T1000 (cell line): ENCODE measurements at regions not wholly inside any gene's neighbourhood (a gene's known extent, or its start where the extent isn't known, plus 50 kb on each side); places are given as distances from the start of the nearest gene placed in this dataset.
"Not testable (repeated sequence)": the region's sequence is repeated elsewhere in the genome, so short reads cannot be mapped to it uniquely, and the experiment has no call there.

Source experiments
- DNase-seq: peaks from one replicate; lab custom pipeline; 2025; ENCODE audit warnings: mixed read lengths; lab: John Stamatoyannopoulos, UW

DNA sequence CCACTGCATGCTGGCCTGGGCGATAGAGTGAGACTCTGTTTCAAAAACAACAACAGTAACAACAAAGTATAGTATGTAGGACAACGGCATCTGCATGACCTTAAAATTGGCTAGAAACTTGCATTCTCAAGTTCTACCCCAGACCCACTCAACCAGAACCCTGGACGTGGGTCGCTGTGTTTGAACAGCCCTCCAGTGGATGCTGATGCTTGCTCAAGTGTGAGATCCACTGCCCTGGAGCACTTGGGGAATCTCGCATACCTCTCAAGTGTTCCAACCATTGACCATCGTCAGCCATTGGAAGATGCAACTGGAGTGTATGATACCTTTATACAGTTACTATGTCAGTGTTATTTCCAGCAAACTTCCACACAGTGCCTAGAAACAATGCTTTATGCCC is 435.9 kb downstream of the DCDC2C start:
- no peak for DNase-seq

DNA sequence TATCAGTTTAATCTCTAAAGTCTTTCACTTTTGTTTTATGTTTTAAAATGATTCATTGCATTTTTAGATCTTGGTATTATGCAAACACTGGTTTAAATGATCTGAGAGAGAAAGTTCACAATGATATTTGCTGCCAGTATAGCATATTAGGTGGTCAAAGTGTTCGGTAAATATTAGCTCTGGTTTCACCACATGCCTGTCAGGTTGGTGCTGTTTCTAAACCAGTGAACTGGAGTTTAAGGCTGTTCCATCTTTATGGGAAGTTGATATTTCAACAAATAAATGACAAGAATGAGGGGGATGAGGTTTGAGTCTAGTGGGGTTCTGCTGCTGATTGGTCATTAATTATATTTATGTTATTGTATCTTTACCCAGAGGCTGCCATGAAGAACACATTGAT is 436.4 kb downstream of the DCDC2C start:
- DNase-seq, result no peak

DNA sequence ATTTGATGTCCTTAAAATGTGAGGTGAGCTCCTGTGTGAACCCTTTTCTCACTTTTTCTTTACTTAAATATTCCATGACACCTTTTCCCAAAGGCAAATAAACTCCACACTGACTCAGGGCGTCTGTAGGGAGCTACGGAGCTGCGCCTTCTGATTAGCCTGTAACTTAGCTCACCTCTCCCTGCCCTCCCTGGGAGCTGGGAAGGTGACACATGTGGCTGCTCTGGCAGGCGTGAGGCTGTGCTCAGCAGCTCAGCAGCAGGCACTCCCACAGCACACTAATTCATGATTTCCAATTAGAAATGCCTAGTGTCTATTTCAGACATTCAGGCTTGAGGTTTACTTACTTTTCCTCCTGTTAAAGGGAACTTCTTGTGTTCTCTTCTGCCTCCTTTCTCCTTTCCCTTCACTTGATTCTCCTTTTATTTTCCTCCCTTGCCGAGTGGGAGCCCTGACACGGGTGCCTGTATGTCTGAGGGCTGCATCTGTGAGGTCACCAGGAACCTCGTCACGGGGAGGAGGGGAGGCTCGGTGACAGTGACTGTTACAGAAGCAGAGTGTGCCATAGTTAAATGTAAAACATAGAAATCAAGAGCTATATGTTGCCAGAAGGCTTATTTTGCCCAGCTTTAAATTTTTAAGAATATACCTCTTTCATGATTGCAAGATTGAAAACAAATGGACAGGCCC is 437.1 kb downstream of the DCDC2C start:
- DNase-seq, result no peak

DNA sequence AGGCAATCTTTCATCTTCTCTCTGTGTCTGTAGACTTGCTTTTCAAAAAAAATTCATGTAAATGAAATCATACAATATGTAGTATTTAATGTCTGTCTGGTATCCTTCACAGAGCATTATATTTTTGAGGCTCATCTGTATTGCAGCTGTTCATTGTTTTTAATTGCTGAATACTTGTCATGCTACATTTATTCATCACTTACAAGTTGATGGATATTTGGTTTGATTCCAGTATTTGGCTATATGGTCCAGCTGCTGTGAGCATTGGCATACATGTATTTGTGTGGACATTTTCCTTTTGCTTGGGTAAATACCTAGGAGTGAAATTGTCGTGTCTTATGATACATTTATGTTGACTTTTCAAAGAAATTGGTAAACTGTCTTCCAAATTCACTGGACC is 441.4 kb downstream of the DCDC2C start:
- DNase-seq, result no peak

DNA sequence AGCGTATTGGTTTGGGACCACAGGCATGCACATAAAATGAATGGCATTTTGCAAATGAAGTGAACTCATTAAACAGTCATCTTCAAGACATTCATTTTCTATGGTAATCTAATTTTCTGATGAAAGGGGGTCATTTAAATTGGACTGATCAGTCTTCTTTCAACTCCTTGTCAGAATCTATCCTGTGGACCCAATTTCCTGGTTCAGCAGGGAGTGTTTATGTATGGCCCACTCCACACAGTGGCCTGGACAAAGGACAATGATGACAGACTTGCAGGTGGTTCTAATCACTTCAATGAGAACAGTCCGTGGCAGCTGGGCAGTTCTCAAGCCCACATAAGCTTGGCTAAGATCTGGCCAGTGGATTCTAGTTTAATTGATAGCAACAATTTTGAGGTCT is 448.1 kb downstream of the DCDC2C start:
- no peak for DNase-seq

DNA sequence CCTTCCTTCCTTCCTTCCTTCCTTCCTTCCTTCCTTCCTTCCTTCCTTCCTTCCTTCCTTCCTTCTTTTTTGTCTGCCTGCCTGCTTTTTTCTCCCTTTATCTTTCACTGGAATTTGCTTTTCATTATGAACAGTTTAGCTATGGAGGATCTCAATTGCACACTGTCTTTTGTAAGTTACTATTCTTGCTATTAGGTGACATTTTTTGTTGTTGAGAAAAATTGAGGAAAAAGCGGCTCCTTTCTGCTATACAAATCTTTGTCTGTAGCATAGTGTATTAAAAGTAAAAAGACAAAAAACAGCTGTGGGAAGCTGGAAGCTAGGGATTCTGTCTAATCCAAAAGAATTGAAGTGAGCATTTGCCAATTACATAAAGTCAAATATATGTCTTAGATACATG is 448.7 kb downstream of the DCDC2C start:
- no peak for DNase-seq

DNA sequence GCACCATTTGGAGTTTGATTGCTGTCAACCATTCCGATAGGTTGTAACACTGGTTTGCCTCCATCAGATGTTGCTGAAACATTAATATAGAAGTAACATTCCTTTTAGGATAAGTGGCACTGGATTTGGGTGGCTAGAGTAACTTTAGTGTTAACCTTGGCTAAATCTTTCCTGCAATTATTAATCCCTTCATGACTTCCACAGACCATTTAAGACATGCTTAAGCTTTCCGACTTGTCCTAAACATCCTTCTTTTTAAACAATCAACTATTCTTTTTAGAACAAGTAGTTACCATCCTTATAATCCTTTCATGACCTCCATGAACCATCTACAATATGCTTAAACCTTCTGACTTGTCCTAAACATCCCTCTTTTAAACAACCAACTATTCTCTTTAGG is 465.5 kb downstream of the DCDC2C start:
- DNase-seq, result no peak

DNA sequence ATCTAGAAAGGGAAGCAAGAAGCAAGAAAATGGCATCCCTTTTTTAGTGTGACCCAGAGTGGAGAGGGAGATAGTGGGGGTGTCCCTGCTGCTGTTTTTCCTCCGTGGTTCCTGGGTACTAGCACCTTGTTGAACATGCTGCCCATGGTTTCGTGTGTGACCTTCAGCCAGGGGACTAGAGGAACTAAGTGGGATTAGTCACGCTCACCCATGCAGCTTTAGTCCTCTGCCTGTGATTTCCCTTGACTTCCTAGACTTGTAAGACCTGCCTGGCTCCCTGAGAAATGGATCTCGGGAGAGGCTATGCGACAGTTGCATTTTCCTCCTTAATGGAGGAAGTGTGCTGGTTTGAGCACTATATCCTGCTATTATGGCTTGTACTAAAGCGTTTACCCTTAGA is 471.4 kb downstream of the DCDC2C start:
- no peak for DNase-seq

DNA sequence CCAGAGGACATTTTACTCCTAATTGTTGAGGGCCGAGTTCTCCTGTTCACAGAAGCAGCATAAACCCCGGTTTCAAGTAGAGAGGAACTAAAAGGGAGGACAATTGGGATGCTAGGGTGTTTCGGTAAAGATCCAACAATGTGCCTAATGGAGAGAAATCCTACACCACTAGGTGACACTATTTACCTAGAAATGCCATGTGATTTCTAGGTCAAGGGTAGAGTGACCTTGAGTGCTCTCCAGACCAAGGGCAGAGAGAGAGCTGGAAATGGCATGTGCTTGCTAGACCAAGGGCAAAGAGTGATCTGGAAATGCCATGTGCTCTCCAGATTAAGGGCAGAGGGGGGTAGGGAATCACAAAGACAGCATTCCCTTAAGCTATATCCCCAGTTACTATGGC is 472.0 kb downstream of the DCDC2C start:
- DNase-seq, result no peak

DNA sequence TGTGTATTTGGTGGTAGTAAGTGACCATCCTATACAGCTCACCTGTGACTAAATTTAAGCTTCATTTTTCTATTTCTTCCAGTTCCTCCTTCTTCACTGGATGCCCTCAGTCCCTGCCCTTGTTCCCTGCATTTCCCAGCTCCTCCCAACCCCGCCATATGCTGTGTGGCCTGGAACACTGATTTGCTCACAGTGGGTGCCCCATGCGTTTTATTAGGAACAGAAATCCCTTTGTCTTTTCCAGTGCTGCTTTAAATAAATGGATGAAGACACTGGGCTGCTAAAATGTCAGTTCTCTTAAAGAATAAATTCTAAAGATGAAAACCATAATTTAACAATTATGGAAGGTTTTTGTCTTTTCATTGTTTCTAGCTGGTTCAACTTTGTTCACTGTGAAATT is 477.3 kb downstream of the DCDC2C start:
- no peak for DNase-seq

DNA sequence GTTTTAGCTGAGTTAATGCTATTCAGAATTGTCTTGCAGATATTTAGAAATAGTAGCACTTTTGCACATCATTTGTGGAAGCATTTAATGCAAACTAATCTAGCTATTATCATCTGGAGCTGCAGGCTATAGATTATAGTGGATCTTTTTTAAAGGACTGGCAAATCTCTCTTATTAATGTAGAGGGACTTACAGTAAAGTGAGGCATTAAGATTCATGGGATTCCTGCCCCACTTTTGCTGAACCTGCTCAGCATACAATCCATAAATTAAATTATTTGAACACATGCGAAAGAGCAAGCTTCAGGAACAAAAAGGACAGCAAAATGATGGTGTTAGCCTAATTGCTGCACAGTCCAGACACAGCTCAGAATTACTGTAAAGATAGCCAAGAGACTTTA is 477.7 kb downstream of the DCDC2C start:
- no peak for DNase-seq

DNA sequence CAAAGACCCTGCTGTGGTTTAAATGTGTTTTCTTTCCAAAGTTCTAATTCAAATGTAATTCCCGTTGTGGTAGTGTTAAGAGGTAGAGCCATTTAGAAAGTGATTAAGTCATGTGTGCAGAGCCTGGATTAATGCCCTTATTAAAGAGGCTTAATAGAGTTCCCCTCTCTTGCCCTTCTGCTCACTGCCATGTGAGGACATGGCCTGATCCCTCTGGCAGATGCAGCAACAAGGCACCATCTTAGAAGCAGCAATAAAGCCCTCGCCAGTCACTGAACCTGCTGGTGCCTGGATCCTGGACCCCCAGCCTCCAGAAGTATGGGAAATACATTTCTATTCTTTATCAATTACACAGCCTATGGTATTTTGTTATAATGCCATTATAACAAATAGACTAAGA is 485.2 kb downstream of the DCDC2C start:
- no peak for DNase-seq

DNA sequence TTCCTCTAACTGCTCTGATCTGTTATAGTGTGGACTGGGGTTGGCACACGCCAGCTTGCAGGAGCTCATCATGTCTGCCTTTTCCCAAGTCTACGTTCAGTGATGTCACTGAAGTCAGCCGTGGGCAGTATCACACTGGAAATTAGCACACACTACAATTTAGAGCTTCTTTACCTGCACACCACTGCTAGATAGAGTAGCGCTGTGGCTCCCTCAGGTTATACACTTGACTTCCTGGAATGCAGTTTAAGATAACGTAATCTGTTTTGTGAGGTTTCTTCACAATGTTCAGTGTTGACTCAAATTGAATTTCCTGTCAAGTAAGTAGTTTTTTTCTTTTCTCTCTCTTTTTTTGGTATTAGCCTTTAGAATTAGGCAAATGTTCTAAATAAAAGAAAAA is 487.2 kb downstream of the DCDC2C start:
- DNase-seq, result no peak

DNA sequence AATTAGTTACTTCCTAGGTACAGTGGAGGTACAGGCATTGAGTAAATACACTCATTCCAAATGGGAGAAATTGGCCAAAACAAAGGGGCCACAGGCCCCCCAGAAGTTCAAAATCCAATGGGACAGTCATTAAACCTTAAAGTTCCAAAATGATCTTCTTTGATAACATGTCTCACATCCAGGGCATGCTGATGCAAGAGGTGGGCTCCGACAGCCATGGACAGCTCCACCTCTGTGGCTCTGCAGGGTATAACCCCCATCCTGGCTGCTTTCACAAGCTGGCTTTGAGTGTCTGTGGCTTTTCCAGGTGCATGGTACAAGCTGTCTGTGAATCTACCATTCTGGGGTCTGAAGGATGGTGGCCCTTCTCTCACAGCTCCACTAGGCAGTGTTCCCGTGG is 488.7 kb downstream of the DCDC2C start:
- DNase-seq, result no peak

DNA sequence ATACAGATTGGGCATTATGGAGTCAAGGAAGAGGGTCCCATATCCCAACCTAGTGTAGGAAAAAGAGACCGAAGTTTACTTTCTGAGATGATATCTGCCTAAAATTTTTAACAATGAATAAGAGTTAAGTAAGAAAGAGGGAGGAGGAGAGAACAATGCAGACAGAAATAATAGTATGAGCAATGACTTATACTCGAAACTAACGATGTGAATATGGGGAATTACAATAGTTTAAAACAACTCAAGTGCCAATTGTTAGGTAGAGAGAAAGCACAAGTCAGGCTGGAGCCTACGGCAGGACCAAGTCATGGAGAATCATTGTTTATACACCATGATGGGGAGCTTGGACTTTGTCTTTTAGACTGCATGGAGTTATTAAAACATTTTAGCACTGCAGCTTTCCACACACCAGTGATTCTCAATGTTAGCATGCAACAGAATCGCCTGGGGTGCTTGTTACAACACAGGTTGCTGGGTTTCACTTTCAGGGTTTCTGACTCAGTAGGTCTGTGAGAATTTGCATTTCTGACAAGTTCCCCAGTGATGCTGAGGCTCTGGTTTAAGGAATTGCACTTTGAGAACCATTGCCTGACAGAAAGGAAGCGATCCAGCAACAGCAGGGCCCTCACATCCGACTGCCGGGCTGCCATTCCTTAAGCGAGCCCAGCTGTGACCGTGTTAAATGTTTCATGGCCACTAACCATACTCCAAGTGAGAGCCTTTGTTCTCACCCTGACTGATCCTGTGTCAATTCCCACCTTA is 511.2 kb downstream of the DCDC2C start:
- no peak for DNase-seq

DNA sequence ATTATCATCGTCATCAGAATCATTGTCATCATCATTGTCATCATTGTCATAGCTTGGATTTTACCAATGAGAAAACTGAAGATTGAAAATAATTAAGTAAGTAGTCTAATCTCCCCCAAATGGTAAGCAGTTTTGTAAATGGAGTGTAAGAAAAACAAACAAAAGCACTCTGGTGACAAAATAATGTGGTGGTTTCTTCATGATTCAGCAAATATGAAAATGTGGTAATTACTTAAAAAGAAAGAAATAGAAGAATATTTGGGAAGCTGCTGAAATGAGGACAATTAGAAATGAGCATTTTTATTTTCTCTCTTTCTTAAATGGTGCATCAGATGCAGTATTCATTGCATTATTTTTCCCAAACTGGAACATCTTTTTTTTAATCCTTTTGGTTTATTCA is 514.4 kb downstream of the DCDC2C start:
- DNase-seq, result no peak

DNA sequence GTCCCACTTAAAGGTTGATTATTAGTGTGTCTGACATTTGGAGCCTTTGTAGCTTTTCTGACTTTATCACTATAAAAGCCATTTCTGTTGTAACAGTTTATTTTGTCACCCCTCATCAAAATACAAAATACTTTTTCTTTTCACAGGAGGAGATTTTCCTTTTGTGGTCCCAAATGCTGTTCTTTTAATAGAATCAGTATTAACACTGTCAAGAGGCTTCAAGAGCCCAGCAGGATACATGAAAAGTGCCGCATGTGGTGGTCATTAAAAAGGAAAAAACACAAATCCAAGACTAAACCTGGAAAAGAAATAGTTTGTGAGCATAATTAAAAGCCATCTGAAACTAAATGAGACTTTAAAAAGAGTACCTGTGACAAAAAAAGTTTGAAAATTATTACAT is 515.7 kb downstream of the DCDC2C start:
- no peak for DNase-seq

DNA sequence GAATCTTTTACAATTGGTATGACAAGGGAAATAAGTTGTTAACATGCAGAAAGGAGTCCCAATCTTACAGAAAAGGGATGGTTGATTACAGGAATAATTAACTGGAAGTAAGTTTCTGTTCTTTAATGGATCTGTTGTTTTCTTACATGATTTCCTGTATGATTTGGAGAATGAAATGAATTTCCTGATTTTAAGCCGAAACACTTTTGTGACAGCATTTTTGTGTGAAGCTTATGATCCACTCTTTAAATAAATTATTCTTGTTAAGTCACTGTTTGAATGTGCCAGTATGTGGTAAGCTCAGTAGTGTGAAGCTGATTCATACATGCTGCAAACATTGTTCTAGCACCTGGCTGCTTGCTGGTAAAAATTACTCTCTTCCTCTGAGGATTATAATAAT is 516.2 kb downstream of the DCDC2C start:
- no peak for DNase-seq

DNA sequence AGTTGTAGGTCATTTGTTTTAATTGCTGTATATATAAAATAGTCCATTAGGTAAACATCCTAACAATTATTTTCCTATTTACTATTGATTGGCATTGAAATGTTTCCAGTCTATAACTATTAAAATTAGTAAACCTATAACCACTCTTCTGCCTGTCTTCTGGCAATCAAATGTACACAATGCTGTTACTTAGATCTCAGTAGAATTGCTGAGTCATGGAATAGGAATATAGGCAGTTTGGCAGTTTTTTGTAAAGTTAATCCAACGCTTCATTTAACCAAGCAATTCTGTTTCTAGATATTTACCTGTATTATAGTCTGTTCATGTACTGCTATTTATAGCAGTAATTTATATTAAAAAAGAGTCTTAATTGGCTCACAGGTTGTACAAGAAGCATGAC is 518.1 kb downstream of the DCDC2C start:
- DNase-seq, result no peak

DNA sequence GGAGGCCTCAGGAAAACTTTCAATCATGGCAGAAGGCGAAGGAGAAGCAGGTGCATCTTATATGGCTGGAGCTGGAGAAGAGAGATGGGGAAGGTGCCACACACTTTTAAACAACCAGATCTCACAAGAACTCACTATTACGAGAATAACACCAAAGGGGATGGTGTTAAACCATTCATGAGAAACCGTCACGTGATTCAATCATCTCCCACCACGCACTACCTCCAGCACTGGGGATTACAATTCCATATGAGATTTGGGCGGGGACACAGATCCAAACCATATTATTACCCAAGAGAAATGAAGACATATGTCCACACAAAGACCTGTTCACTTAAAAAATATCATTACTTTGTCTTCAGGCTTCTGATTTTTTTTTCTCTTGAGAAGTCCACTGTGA is 518.5 kb downstream of the DCDC2C start:
- DNase-seq, result no peak

DNA sequence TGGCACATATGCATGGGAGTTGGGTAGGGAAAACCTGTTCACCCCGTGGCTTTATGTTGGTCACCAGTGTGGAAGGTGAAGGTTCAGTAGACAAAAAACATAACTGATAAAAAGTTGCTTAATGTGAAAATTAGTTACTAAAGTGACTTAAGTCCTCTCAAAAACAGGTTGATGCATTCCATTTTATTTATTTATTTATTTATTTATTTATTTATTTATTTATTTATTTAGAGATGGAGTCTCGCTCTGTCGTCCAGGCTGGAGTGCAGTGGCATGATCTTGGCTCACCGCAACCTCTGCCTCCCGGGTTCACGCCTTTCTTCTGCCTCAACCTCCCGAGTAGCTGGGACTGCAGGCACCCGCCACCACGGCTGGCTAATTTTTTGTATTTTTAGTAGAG is 541.0 kb downstream of the DCDC2C start:
- DNase-seq, result not testable (repeated sequence)

DNA sequence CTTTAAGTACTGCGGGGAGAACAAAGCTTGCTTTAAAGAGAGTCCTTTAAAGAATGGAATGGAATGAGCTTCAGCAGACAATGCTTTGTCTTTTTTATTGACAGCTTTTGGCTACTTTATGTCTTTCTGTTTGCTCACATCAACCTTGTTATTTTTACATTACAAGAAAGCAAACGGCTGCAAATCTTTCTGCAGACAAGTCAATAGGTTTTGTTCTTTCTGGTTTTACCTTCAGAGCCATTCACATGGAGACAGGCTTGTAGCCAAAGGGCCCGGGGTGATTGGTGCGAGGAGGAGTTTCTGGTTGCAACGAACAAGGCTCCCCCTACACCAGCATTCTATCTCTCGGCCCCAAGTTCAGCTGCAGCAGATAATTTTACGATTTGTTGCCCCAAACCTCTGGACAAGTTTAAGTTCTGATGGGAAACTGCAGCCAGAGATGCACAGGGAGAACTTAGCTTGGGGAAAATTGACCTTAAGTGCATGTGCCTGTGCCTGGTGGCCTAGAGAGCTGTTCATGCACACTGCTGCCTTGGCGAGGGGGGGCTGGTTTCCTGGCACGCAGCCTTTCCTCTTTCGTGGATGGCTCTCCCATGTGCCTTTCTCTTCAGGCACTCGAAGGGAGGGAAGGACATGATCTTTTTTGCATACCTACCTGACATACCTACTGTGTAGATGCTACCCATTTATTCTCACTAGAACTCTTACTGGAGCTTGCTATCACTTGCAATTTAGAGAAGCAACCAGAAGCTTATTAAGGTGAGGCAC is 543.2 kb downstream of the DCDC2C start:
- DNase-seq, result no peak

DNA sequence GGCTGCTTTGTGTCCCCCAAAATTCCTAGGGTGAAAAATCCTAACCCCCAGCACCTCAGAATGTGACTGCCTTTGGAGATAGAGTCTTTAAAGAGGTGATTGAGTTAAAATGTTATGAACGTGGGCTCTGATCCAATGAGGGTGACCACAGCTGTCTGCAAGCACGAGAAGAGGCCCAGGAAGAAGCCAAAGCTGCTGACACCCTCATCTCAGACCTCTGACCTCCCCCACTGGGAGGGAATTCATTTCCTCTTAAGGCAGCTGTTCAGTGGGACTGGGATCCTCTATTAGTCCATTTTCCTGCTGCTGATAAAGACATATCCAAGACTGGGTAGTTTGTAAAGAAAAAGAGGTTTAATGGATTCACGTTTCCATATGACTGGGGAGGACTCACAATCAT is 544.4 kb downstream of the DCDC2C start:
- no peak for DNase-seq
